ENCODE measurements at regions not wholly inside any gene's neighbourhood (a gene's known extent, or its start where the extent isn't known, plus 50 kb on each side); places are given as distances from the start of the nearest gene placed in this dataset.
"Not testable (repeated sequence)": the region's sequence is repeated elsewhere in the genome, so short reads cannot be mapped to it uniquely, and the experiment has no call there.

DNA sequence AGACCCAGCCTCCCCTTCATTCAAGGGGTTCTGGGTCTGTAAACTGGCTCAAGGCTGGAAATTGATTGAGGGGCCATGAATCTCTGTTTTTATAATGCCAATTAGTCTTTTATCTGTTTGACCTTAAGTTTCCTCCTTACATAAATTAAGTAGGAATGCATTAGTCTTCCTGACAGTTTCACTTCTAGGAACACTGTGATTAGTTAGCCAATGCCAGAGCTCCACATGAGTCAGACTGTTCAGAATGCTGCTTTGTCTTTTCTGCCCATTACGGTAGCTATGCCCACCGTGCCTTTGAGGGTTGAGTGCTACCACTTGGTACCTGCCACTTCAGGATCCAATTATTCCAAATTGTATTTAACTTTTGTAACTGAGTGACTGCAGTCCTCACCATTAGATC, 76.8 kb upstream of the XKR3 start:
- TF ChIP-seq, protein P1, sequence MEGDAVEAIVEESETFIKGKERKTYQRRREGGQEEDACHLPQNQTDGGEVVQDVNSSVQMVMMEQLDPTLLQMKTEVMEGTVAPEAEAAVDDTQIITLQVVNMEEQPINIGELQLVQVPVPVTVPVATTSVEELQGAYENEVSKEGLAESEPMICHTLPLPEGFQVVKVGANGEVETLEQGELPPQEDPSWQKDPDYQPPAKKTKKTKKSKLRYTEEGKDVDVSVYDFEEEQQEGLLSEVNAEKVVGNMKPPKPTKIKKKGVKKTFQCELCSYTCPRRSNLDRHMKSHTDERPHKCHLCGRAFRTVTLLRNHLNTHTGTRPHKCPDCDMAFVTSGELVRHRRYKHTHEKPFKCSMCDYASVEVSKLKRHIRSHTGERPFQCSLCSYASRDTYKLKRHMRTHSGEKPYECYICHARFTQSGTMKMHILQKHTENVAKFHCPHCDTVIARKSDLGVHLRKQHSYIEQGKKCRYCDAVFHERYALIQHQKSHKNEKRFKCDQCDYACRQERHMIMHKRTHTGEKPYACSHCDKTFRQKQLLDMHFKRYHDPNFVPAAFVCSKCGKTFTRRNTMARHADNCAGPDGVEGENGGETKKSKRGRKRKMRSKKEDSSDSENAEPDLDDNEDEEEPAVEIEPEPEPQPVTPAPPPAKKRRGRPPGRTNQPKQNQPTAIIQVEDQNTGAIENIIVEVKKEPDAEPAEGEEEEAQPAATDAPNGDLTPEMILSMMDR (IDR thresholded peaks at IDR 0.05), result not testable (repeated sequence)
- not testable (repeated sequence) for TF ChIP-seq POLR2A (IDR thresholded peaks at IDR 0.05)
